HepG2 (cell line): ENCODE measurements at regions not wholly inside any gene's neighbourhood (a gene's known extent, or its start where the extent isn't known, plus 50 kb on each side); places are given as distances from the start of the nearest gene placed in this dataset.

Experiments used
- ATAC-seq: fragments of 200-7000 bp; cut with Tn5 transposase; 3 replicates; pipeline ENCODE4 v1.9.1; 2020; ENCODE audit warnings: mild to moderate bottlenecking, moderate library complexity
- BruUV-seq: library from RNA; stranded (reverse); fragments of 400-500 nt; replicated peaks from 2 replicates; lab custom pipeline; 2021; lab: Mats Ljungman, UMichigan
- CTCF ChIA-PET: fragments of 300-600 bp; formaldehyde crosslinking; extraction: SDS; loops from one replicate; lab custom pipeline; 2021; ENCODE audit warnings: low total read pairs, inconsistent platforms, low intra/inter-chr PET ratio; lab: Yijun Ruan, JAX
- POLR2A ChIA-PET: fragments of 350-600 bp; sonication (Branson Sonifier 250); formaldehyde crosslinking; loops from one replicate; lab custom pipeline; 2020; ENCODE audit warnings: antibody characterized with exemption, inconsistent platforms; lab: Yijun Ruan, JAX
- DNase-seq: peaks from one replicate; pipeline ENCODE4 v3.0.0-alpha.2; 2015; ENCODE audit warnings: low spot score
- FAIRE-seq: peaks from 3 replicates; lab custom pipeline; 2011; peaks lifted over from hg19 to GRCh38; lab: Jason Lieb, UNC
- H2AFZ ChIP-seq: one replicate; pipeline ENCODE4 v1.6.1; 2011; ENCODE audit warnings: low read length, inconsistent platforms
- H3K27ac ChIP-seq: fragments of 300-600 bp; 3 replicates; pipeline ENCODE4 v1.8.0; 2011; ENCODE audit warnings: mixed run types, mild to moderate bottlenecking, mixed read lengths, low read length, inconsistent platforms; ENCODE audit not compliant: insufficient read depth; ENCODE audit errors: extremely low read length
- H3K27me3 ChIP-seq, 2 experiments: fragments of 200-600 bp in 1 of 2; 2 replicates in 1 of 2; 3 replicates in 1 of 2; pipeline versions ENCODE4 v1.6.0 to v1.8.0; 2011; ENCODE audit warnings: low read length in 2 of 2, mild to moderate bottlenecking in 2 of 2, moderate library complexity in 2 of 2, inconsistent platforms in 1 of 2; ENCODE audit not compliant: insufficient read depth in 2 of 2, control insufficient read depth in 1 of 2
- H3K36me3 ChIP-seq, 2 experiments: fragments of 200-600 bp in 1 of 2; replicated peaks in 1 of 2; 2 replicates in 1 of 2; 3 replicates in 1 of 2; pipeline versions ENCODE4 v1.5.1 to v1.8.0; 2011; ENCODE audit warnings: low read length in 2 of 2, inconsistent platforms in 1 of 2; ENCODE audit not compliant: insufficient read depth in 2 of 2, control insufficient read depth in 1 of 2
- H3K4me1 ChIP-seq: 2 replicates; pipeline ENCODE4 v1.5.1; 2012; ENCODE audit warnings: low read length, inconsistent platforms; ENCODE audit not compliant: insufficient read depth
- H3K4me2 ChIP-seq: 2 replicates; pipeline ENCODE4 v1.6.0; 2011; ENCODE audit warnings: low read depth, low read length, inconsistent platforms
- H3K4me3 ChIP-seq, 3 experiments: fragments of 200-600 bp in 1 of 3; sonication (generic), shearing (Covaris generic) in 1 of 3; replicated peaks in 1 of 3; 2 replicates each; pipeline ENCODE4 v1.5.1; 2011 to 2016; ENCODE audit warnings: low read length in 3 of 3, inconsistent platforms in 2 of 3, low read depth in 2 of 3, mild to moderate bottlenecking in 2 of 3, control low read depth in 1 of 3, mixed read lengths in 1 of 3; ENCODE audit not compliant: insufficient read depth in 1 of 3
- H3K79me2 ChIP-seq: one replicate; pipeline ENCODE4 v1.6.1; 2011; ENCODE audit warnings: low read length, inconsistent platforms; ENCODE audit not compliant: insufficient read depth
- H3K9ac ChIP-seq: 2 replicates; pipeline ENCODE4 v1.6.0; 2011; ENCODE audit warnings: mild to moderate bottlenecking, low read depth, low read length, inconsistent platforms; ENCODE audit not compliant: insufficient read depth
- H3K9me3 ChIP-seq: 2 replicates; pipeline ENCODE4 v1.5.1; 2012; ENCODE audit warnings: mild to moderate bottlenecking, low read length
- H4K20me1 ChIP-seq: 2 replicates; pipeline ENCODE4 v1.6.0; 2011; ENCODE audit warnings: inconsistent platforms, mild to moderate bottlenecking, low read length, moderate library complexity; ENCODE audit not compliant: insufficient read depth
- ATRX ChIP-seq: sonication (generic); formaldehyde crosslinking; IDR thresholded peaks from 2 replicates; pipeline ENCODE4 v1.4.0; 2020; ENCODE audit warnings: missing genetic modification reagents, borderline replicate concordance
- CREM ChIP-seq, 2 experiments: sonication (generic) in 1 of 2; formaldehyde crosslinking in 1 of 2; IDR thresholded peaks; 2 replicates each; pipeline versions ENCODE4 v1.4.0 to v1.6.1; 2016 to 2020; ENCODE audit warnings: antibody characterized with exemption in 1 of 2, mild to moderate bottlenecking in 1 of 2, missing genetic modification reagents in 1 of 2
- KDM5A ChIP-seq: fragments of 200-600 bp; sonication (generic); IDR thresholded peaks from 2 replicates; pipeline ENCODE4 v1.7.0; 2018; ENCODE audit warnings: antibody characterized with exemption, mild to moderate bottlenecking, low read length, borderline replicate concordance
- MZF1 ChIP-seq: sonication (generic); formaldehyde crosslinking; IDR thresholded peaks from 2 replicates; pipeline ENCODE4 v1.8.1; 2023; ENCODE audit warnings: mild to moderate bottlenecking, missing genetic modification reagents, borderline replicate concordance
- SIN3A ChIP-seq: IDR thresholded peaks from 2 replicates; pipeline ENCODE4 v1.6.1; 2011; ENCODE audit warnings: low read depth, mild to moderate bottlenecking, control low read depth, low read length, borderline replicate concordance
- ZBTB40 ChIP-seq, 2 experiments: fragments of 450-650 bp in 1 of 2; sonication (generic) in 1 of 2; formaldehyde crosslinking in 1 of 2; IDR thresholded peaks; 2 replicates each; pipeline versions ENCODE4 v1.6.1 to v1.8.0; 2016 to 2022; ENCODE audit warnings: antibody characterized with exemption in 1 of 2, mild to moderate bottlenecking in 1 of 2, missing genetic modification reagents in 1 of 2
- ZNF816 ChIP-seq: sonication (generic); formaldehyde crosslinking; IDR thresholded peaks from 2 replicates; pipeline ENCODE4 v1.8.0; 2022; ENCODE audit warnings: missing genetic modification reagents, mild to moderate bottlenecking, borderline replicate concordance
- WGBS: methylation state at CpG from one replicate; pipeline ENCODE4 v1.1.6; 2017; ENCODE audit warnings: low lambda C conversion rate; 5-methylcytosine and 5-hydroxymethylcytosine counted together
- in situ Hi-C: cut with HindIII; loops from 2 replicates; pipeline ENCODE4 v1.10.0; 2017; ENCODE audit warnings: low pct_unique_long_range_greater_than_20kb; ENCODE audit not compliant: extremely low pct_ligation_motif_present
- intact Hi-C: fragments of 100-400 bp; cut with micrococcal nuclease; formaldehyde crosslinking; loops from one replicate; pipeline ENCODE4 v1.10.0; 2022; ENCODE audit not compliant: unreplicated experiment
- TF ChIP-seq, protein P1 (sequence below): sonication (generic); formaldehyde crosslinking; IDR thresholded peaks from 2 replicates; pipeline ENCODE4 v1.4.0; 2020; ENCODE audit warnings: missing genetic modification reagents

- no peak overlapping the region for H3K9ac ChIP-seq
- intact Hi-C loops (no loop called here), in situ Hi-C loops (no loop called here)
- no TSS peak for BruUV-seq
- TF ChIP-seq, protein P1, sequence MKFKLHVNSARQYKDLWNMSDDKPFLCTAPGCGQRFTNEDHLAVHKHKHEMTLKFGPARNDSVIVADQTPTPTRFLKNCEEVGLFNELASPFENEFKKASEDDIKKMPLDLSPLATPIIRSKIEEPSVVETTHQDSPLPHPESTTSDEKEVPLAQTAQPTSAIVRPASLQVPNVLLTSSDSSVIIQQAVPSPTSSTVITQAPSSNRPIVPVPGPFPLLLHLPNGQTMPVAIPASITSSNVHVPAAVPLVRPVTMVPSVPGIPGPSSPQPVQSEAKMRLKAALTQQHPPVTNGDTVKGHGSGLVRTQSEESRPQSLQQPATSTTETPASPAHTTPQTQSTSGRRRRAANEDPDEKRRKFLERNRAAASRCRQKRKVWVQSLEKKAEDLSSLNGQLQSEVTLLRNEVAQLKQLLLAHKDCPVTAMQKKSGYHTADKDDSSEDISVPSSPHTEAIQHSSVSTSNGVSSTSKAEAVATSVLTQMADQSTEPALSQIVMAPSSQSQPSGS, result no peak
- peaks cover 18% of the 10 kb centered on the region for H3K9me3 ChIP-seq
- CTCF ChIA-PET, result no interaction called here
- H3K36me3 ChIP-seq, result no peaks in the 10 kb centered on the region
- DNase-seq (no peak), FAIRE-seq (no peak), ATAC-seq (no peak)
- no peaks in the 10 kb centered on the region for H3K27me3 ChIP-seq
- H2AFZ ChIP-seq, result no peak overlapping the region
- H3K4me3 ChIP-seq, result no peak overlapping the region
- H3K27ac ChIP-seq, result no peak overlapping the region
- WGBS, result 88% methylated on average over 3 of the region's 3 CpGs
- no peaks in the 10 kb centered on the region for H3K79me2 ChIP-seq
- no peaks in the 10 kb centered on the region for H3K4me1 ChIP-seq
- H4K20me1 ChIP-seq, result no peaks in the 10 kb centered on the region
- POLR2A ChIA-PET, result no interaction called here
- no peak overlapping the region for H3K4me2 ChIP-seq
These were observed 294.5 kb upstream of the RARB start for GRCh38 chr3:25133588-25133987.

GRCh38 chr3:25137606-25138005, 290.5 kb upstream of the RARB start:
- no peak for FAIRE-seq
- ChIA-PET CTCF (no interaction called here), POLR2A (no interaction called here)
- no peaks in the 10 kb centered on the region for H3K79me2 ChIP-seq
- DNase-seq, result no peak
- H2AFZ ChIP-seq, result no peak overlapping the region
- no TSS peak for BruUV-seq
- intact Hi-C loops, result no loop called here
- H3K4me2 ChIP-seq, result no peak overlapping the region
- no peaks in the 10 kb centered on the region for H3K36me3 ChIP-seq
- no peaks in the 10 kb centered on the region for H3K9me3 ChIP-seq
- no peak for ATAC-seq
- H3K4me3 ChIP-seq, result no peak overlapping the region
- H3K27ac ChIP-seq, result no peak overlapping the region
- WGBS, result 0% methylated on average over 2 of the region's 2 CpGs
- no peaks in the 10 kb centered on the region for H4K20me1 ChIP-seq
- no peak overlapping the region for H3K9ac ChIP-seq
- H3K27me3 ChIP-seq, result no peaks in the 10 kb centered on the region; a peak in 1 of 5 replicates
- in situ Hi-C loops, result no loop called here
- H3K4me1 ChIP-seq, result no peaks in the 10 kb centered on the region
- TF ChIP-seq KDM5A (no peak), ZBTB40 (IDR thresholded peaks at IDR 0.05) (no peak), ZBTB40 (CRISPR knock-in tag; IDR thresholded peaks at IDR 0.05) (no peak), CREM (IDR thresholded peaks at IDR 0.05) (no peak), CREM (CRISPR knock-in tag; IDR thresholded peaks at IDR 0.05) (no peak), SIN3A (no peak), ATRX (CRISPR knock-in tag) (no peak), ZNF816 (CRISPR knock-in tag) (no peak), MZF1 (no peak)
